ENCODE measurements at regions not wholly inside any gene's neighbourhood (a gene's known extent, or its start where the extent isn't known, plus 50 kb on each side); places are given as distances from the start of the nearest gene placed in this dataset.

- TF ChIP-seq OSR1 (CRISPR knock-in tag; IDR thresholded peaks at IDR 0.05): no peak
- no peak for TF ChIP-seq ARNTL (CRISPR knock-in tag; IDR thresholded peaks at IDR 0.05; ENCODE audit: borderline replicate concordance, low read depth)
- TF ChIP-seq PPARA (CRISPR knock-in tag; IDR thresholded peaks at IDR 0.05; ENCODE audit: borderline replicate concordance): no peak
- TF ChIP-seq SNAI2 (CRISPR knock-in tag; IDR thresholded peaks at IDR 0.05): no peak
- no peak for TF ChIP-seq ZFP3 (CRISPR knock-in tag; IDR thresholded peaks at IDR 0.05)
- no peak for TF ChIP-seq RARB (CRISPR knock-in tag; IDR thresholded peaks at IDR 0.05)
- no peak for TF ChIP-seq TOX (CRISPR knock-in tag; IDR thresholded peaks at IDR 0.05; ENCODE audit: borderline replicate concordance)
- no peak for TF ChIP-seq ISL1 (CRISPR knock-in tag; IDR thresholded peaks at IDR 0.05)
- TF ChIP-seq ZNF8 (CRISPR knock-in tag; IDR thresholded peaks at IDR 0.05): no peak
- no peak for ATAC-seq
Measured at GRCh38 chr11:24078018-24078417, 418.8 kb upstream of the LUZP2 start.

GRCh38 chr11:24082241-24082640 is 414.6 kb upstream of the LUZP2 start:
- TF ChIP-seq ESRRG (CRISPR knock-in tag; IDR thresholded peaks at IDR 0.05) (no peak), TCF4 (CRISPR knock-in tag; IDR thresholded peaks at IDR 0.05; ENCODE audit: borderline replicate concordance) (no peak), ZNF8 (CRISPR knock-in tag; IDR thresholded peaks at IDR 0.05) (no peak), ZNF565 (CRISPR knock-in tag; conservative IDR thresholded peaks at IDR 0.05; ENCODE audit: low read depth) (no peak), TOX (CRISPR knock-in tag; IDR thresholded peaks at IDR 0.05; ENCODE audit: borderline replicate concordance) (no peak), GLIS3 (CRISPR knock-in tag; IDR thresholded peaks at IDR 0.05) (no peak), OSR1 (CRISPR knock-in tag; IDR thresholded peaks at IDR 0.05) (no peak), ZFP30 (CRISPR knock-in tag; IDR thresholded peaks at IDR 0.05) (no peak), SNAI2 (CRISPR knock-in tag; IDR thresholded peaks at IDR 0.05) (no peak), ZFP3 (CRISPR knock-in tag; IDR thresholded peaks at IDR 0.05) (no peak), ARNTL (CRISPR knock-in tag; IDR thresholded peaks at IDR 0.05; ENCODE audit: borderline replicate concordance, low read depth) (no peak), CSDC2 (CRISPR knock-in tag; IDR thresholded peaks at IDR 0.05) (no peak)
- TF ChIP-seq, protein P1, sequence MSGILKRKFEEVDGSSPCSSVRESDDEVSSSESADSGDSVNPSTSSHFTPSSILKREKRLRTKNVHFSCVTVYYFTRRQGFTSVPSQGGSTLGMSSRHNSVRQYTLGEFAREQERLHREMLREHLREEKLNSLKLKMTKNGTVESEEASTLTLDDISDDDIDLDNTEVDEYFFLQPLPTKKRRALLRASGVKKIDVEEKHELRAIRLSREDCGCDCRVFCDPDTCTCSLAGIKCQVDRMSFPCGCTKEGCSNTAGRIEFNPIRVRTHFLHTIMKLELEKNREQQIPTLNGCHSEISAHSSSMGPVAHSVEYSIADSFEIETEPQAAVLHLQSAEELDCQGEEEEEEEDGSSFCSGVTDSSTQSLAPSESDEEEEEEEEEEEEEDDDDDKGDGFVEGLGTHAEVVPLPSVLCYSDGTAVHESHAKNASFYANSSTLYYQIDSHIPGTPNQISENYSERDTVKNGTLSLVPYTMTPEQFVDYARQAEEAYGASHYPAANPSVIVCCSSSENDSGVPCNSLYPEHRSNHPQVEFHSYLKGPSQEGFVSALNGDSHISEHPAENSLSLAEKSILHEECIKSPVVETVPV (CRISPR knock-in tag; IDR thresholded peaks at IDR 0.05): no peak
- TF ChIP-seq, protein P2, sequence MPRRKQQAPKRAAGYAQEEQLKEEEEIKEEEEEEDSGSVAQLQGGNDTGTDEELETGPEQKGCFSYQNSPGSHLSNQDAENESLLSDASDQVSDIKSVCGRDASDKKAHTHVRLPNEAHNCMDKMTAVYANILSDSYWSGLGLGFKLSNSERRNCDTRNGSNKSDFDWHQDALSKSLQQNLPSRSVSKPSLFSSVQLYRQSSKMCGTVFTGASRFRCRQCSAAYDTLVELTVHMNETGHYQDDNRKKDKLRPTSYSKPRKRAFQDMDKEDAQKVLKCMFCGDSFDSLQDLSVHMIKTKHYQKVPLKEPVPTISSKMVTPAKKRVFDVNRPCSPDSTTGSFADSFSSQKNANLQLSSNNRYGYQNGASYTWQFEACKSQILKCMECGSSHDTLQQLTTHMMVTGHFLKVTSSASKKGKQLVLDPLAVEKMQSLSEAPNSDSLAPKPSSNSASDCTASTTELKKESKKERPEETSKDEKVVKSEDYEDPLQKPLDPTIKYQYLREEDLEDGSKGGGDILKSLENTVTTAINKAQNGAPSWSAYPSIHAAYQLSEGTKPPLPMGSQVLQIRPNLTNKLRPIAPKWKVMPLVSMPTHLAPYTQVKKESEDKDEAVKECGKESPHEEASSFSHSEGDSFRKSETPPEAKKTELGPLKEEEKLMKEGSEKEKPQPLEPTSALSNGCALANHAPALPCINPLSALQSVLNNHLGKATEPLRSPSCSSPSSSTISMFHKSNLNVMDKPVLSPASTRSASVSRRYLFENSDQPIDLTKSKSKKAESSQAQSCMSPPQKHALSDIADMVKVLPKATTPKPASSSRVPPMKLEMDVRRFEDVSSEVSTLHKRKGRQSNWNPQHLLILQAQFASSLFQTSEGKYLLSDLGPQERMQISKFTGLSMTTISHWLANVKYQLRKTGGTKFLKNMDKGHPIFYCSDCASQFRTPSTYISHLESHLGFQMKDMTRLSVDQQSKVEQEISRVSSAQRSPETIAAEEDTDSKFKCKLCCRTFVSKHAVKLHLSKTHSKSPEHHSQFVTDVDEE (CRISPR knock-in tag; IDR thresholded peaks at IDR 0.05): no peak
- ATAC-seq: no peak

- ATAC-seq: no peak
- TF ChIP-seq ZC3H10 (CRISPR knock-in tag; IDR thresholded peaks at IDR 0.05) (no peak), PATZ1 (CRISPR knock-in tag; IDR thresholded peaks at IDR 0.05; ENCODE audit: borderline replicate concordance) (no peak), ZFP30 (CRISPR knock-in tag; IDR thresholded peaks at IDR 0.05) (no peak), SNAI2 (CRISPR knock-in tag; IDR thresholded peaks at IDR 0.05) (no peak), ZNF8 (CRISPR knock-in tag; IDR thresholded peaks at IDR 0.05) (no peak), ISL1 (CRISPR knock-in tag; IDR thresholded peaks at IDR 0.05) (no peak), ZFP3 (CRISPR knock-in tag; IDR thresholded peaks at IDR 0.05) (no peak), ZNF70 (CRISPR knock-in tag; IDR thresholded peaks at IDR 0.05) (no peak), TOX (CRISPR knock-in tag; IDR thresholded peaks at IDR 0.05; ENCODE audit: borderline replicate concordance) (no peak), BACH2 (CRISPR knock-in tag; IDR thresholded peaks at IDR 0.05; ENCODE audit: borderline replicate concordance) (no peak), ESRRG (CRISPR knock-in tag; IDR thresholded peaks at IDR 0.05) (no peak), ZNF565 (CRISPR knock-in tag; conservative IDR thresholded peaks at IDR 0.05; ENCODE audit: low read depth) (no peak), OSR1 (CRISPR knock-in tag; IDR thresholded peaks at IDR 0.05) (no peak), RARB (CRISPR knock-in tag; IDR thresholded peaks at IDR 0.05) (no peak)
- TF ChIP-seq, protein P1 (CRISPR knock-in tag; IDR thresholded peaks at IDR 0.05): no peak
- TF ChIP-seq, protein P2 (CRISPR knock-in tag; IDR thresholded peaks at IDR 0.05): no peak
Measured at GRCh38 chr11:24082860-24083259, 414.0 kb upstream of the LUZP2 start.
